ENCODE measurements at regions not wholly inside any gene's neighbourhood (a gene's known extent, or its start where the extent isn't known, plus 50 kb on each side); places are given as distances from the start of the nearest gene placed in this dataset.

GRCh38 chr18:33802955-33803354, 224.9 kb downstream of the ASXL3 start:
- in situ Hi-C loops (cut with HindIII; ENCODE audit: low sequenced_read_pairs), result no loop called here
- H3K4me3 ChIP-seq (ENCODE audit: low read depth, low read length), result no peak overlapping the region
- no peak for DNase-seq (ENCODE audit: low read depth, low spot score)
- no peak for TF ChIP-seq CTCF (IDR thresholded peaks at IDR 0.05; ENCODE audit: low read depth, low read length)
